IMR-90 (cell line): ENCODE measurements at regions not wholly inside any gene's neighbourhood (a gene's known extent, or its start where the extent isn't known, plus 50 kb on each side); places are given as distances from the start of the nearest gene placed in this dataset.

Source experiments
- ATAC-seq: fragments of 200-7000 bp; cut with Tn5 transposase; 2 replicates; pipeline ENCODE4 v1.9.1; 2020; ENCODE audit warnings: low read depth, mild to moderate bottlenecking, moderate library complexity
- BruUV-seq: library from RNA; stranded (reverse); fragments of 400-500 nt; replicated peaks from 2 replicates; lab custom pipeline; 2021; lab: Mats Ljungman, UMichigan
- CTCF ChIA-PET: fragments of 300-600 bp; formaldehyde crosslinking; extraction: SDS; loops from one replicate; lab custom pipeline; 2021; ENCODE audit warnings: antibody characterized with exemption; lab: Yijun Ruan, JAX
- POLR2A ChIA-PET: fragments of 300-600 bp; sonication (Branson Sonifier 250); formaldehyde crosslinking; loops from one replicate; lab custom pipeline; 2022; ENCODE audit warnings: antibody characterized with exemption; ENCODE audit not compliant: unreplicated experiment; lab: Charles Lee
- DNase-seq: peaks from one replicate; pipeline ENCODE4 v3.0.0; 2013
- H2AFZ ChIP-seq: replicated peaks from 2 replicates; pipeline ENCODE3; 2013; ENCODE audit warnings: low read length, mild to moderate bottlenecking; ENCODE audit not compliant: poor library complexity
- H2AK5ac ChIP-seq: 2 replicates; pipeline ENCODE4 v1.6.1; 2013; ENCODE audit warnings: low read depth, low read length, inconsistent platforms
- H2AK9ac ChIP-seq: replicated peaks from 2 replicates; pipeline ENCODE3; 2013; ENCODE audit warnings: mild to moderate bottlenecking, low read depth, low read length, moderate library complexity; ENCODE audit not compliant: poor library complexity
- H2BK120ac ChIP-seq: 2 replicates; pipeline ENCODE4 v1.6.1; 2013; ENCODE audit warnings: low read depth, low read length, inconsistent platforms
- H2BK15ac ChIP-seq: 3 replicates; pipeline ENCODE4 v1.6.1; 2013; ENCODE audit warnings: low read depth, low read length, inconsistent platforms
- H2BK20ac ChIP-seq: 2 replicates; pipeline ENCODE4 v1.6.1; 2013; ENCODE audit warnings: low read depth, mild to moderate bottlenecking, inconsistent platforms, low read length, moderate library complexity
- H2BK5ac ChIP-seq: 2 replicates; pipeline ENCODE4 v1.6.1; 2013; ENCODE audit warnings: mild to moderate bottlenecking, low read depth, low read length, inconsistent platforms; ENCODE audit not compliant: poor library complexity, severe bottlenecking
- H3K14ac ChIP-seq: replicated peaks from 2 replicates; pipeline ENCODE4 v1.6.1; 2013; ENCODE audit warnings: low read depth, low read length, inconsistent platforms
- H3K18ac ChIP-seq: 2 replicates; pipeline ENCODE4 v1.6.1; 2013; ENCODE audit warnings: low read depth, low read length, control low read depth
- H3K23ac ChIP-seq: 2 replicates; pipeline ENCODE4 v1.6.1; 2013; ENCODE audit warnings: low read depth, low read length, inconsistent platforms
- H3K27ac ChIP-seq: 2 replicates; pipeline ENCODE4 v1.5.1; 2013; ENCODE audit warnings: mild to moderate bottlenecking, control low read depth, low read length; ENCODE audit not compliant: insufficient read depth
- H3K27me3 ChIP-seq: 2 replicates; pipeline ENCODE4 v1.6.1; 2013; ENCODE audit warnings: low read length; ENCODE audit not compliant: control insufficient read depth, insufficient read depth
- H3K36me3 ChIP-seq: 2 replicates; pipeline ENCODE4 v1.6.1; 2013; ENCODE audit warnings: low read length, mixed read lengths; ENCODE audit not compliant: control insufficient read depth, insufficient read depth
- H3K4ac ChIP-seq: 2 replicates; pipeline ENCODE4 v1.6.1; 2013; ENCODE audit warnings: low read depth, low read length, inconsistent platforms
- H3K4me1 ChIP-seq: 2 replicates; pipeline ENCODE4 v1.6.1; 2013; ENCODE audit warnings: low read length, mixed read lengths; ENCODE audit not compliant: control insufficient read depth, insufficient read depth
- H3K4me2 ChIP-seq: 2 replicates; pipeline ENCODE4 v1.6.1; 2013; ENCODE audit warnings: low read depth, mild to moderate bottlenecking, control low read depth, low read length, moderate library complexity
- H3K4me3 ChIP-seq: 2 replicates; pipeline ENCODE4 v1.5.1; 2013; ENCODE audit warnings: low read depth, mild to moderate bottlenecking, control low read depth, low read length, moderate library complexity; ENCODE audit not compliant: insufficient read depth
- H3K56ac ChIP-seq: 2 replicates; pipeline ENCODE4 v1.6.1; 2013; ENCODE audit warnings: low read length, inconsistent platforms; ENCODE audit not compliant: insufficient read depth; ENCODE audit errors: extremely low read depth
- H3K79me1 ChIP-seq, 2 experiments: 2 replicates each; pipeline ENCODE4 v1.6.1; 2013; ENCODE audit warnings: low read length in 2 of 2, inconsistent platforms in 1 of 2, low read depth in 1 of 2
- H3K9ac ChIP-seq: 2 replicates; pipeline ENCODE4 v1.6.1; 2013; ENCODE audit warnings: low read depth, low read length, control low read depth
- H3K9me1 ChIP-seq: 2 replicates; pipeline ENCODE4 v1.6.1; 2013; ENCODE audit warnings: low read length, inconsistent platforms; ENCODE audit not compliant: insufficient read depth
- H3K9me3 ChIP-seq: 2 replicates; pipeline ENCODE4 v1.6.1; 2013; ENCODE audit warnings: low read length; ENCODE audit not compliant: control insufficient read depth, insufficient read depth
- H4K20me1 ChIP-seq: 2 replicates; pipeline ENCODE4 v1.6.1; 2013; ENCODE audit warnings: low read length, inconsistent platforms; ENCODE audit not compliant: insufficient read depth
- H4K5ac ChIP-seq: 2 replicates; pipeline ENCODE4 v1.6.1; 2013; ENCODE audit warnings: mild to moderate bottlenecking, low read depth, low read length, control low read depth
- H4K8ac ChIP-seq, 2 experiments: 2 replicates each; pipeline ENCODE4 v1.6.1; 2013; ENCODE audit warnings: low read depth in 2 of 2, low read length in 2 of 2, control low read depth in 1 of 2, inconsistent platforms in 1 of 2
- H4K91ac ChIP-seq: 2 replicates; pipeline ENCODE4 v1.6.1; 2013; ENCODE audit warnings: low read depth, low read length, inconsistent platforms; ENCODE audit not compliant: insufficient read depth
- BHLHE40 ChIP-seq: fragments of 150-350 bp; IDR thresholded peaks from 2 replicates; pipeline ENCODE4 v1.6.1; 2016; ENCODE audit warnings: mild to moderate bottlenecking, low read depth, low read length
- CEBPB ChIP-seq: IDR thresholded peaks from 2 replicates; pipeline ENCODE4 v1.6.1; 2012; ENCODE audit warnings: low read depth, low read length, improper control_type of control experiment
- CHD1 ChIP-seq: IDR thresholded peaks from 2 replicates; pipeline ENCODE4 v1.6.1; 2012; ENCODE audit warnings: low read depth, low read length, improper control_type of control experiment
- FOS ChIP-seq: fragments of 150-350 bp; IDR thresholded peaks from 2 replicates; pipeline ENCODE4 v1.6.1; 2016; ENCODE audit warnings: low read depth, low read length
- MAFK ChIP-seq: IDR thresholded peaks from 2 replicates; pipeline ENCODE4 v1.6.1; 2012; ENCODE audit warnings: low read depth, low read length, improper control_type of control experiment
- MAZ ChIP-seq: IDR thresholded peaks from 2 replicates; pipeline ENCODE4 v1.6.1; 2012; ENCODE audit warnings: low read depth, mild to moderate bottlenecking, low read length, improper control_type of control experiment, moderate library complexity, borderline replicate concordance
- MXI1 ChIP-seq: IDR thresholded peaks from 2 replicates; pipeline ENCODE4 v1.6.1; 2012; ENCODE audit warnings: low read depth, mild to moderate bottlenecking, low read length, moderate library complexity, borderline replicate concordance
- NFE2L2 ChIP-seq: fragments of 150-350 bp; IDR thresholded peaks from 2 replicates; pipeline ENCODE4 v1.6.1; 2016; ENCODE audit warnings: low read depth, mild to moderate bottlenecking, low read length
- RAD21 ChIP-seq: IDR thresholded peaks from 2 replicates; pipeline ENCODE4 v1.6.1; 2012; ENCODE audit warnings: low read length, improper control_type of control experiment
- RCOR1 ChIP-seq: IDR thresholded peaks from 2 replicates; pipeline ENCODE4 v1.6.1; 2012; ENCODE audit warnings: mild to moderate bottlenecking, low read length, improper control_type of control experiment; ENCODE audit not compliant: insufficient replicate concordance
- WGBS, 2 experiments: methylation state at CpG; one replicate each; pipeline versions ENCODE4 v1.1.5 to v1.1.7; 2013; ENCODE audit warnings: missing lambda C conversion rate in 2 of 2; ENCODE audit not compliant: insufficient read length in 1 of 2; ENCODE audit errors: extremely low coverage in 2 of 2; 5-methylcytosine and 5-hydroxymethylcytosine counted together
- dilution Hi-C: fragments of 300-500 bp; cut with HindIII; formaldehyde crosslinking; loops from one replicate; pipeline ENCODE4 v1.14.3; 2018; ENCODE audit warnings: low sequenced_read_pairs; ENCODE audit not compliant: unreplicated experiment
- in situ Hi-C: fragments of 300-500 bp; cut with MboI; formaldehyde crosslinking; loops from 3 replicates; pipeline ENCODE4 v1.14.3; 2019; ENCODE audit warnings: low sequenced_read_pairs, inconsistent platforms, mixed read lengths
- intact Hi-C: fragments of 100-400 bp; cut with micrococcal nuclease; formaldehyde crosslinking; loops from 2 replicates; pipeline ENCODE4 v1.10.0; 2022
- TF ChIP-seq, protein P1 (sequence below): conservative IDR thresholded peaks from 2 replicates; pipeline ENCODE4 v1.5.1; 2012; ENCODE audit warnings: mild to moderate bottlenecking, low read depth, low read length, improper control_type of control experiment
- TF ChIP-seq, protein P2 (sequence below): fragments of 150-350 bp; IDR thresholded peaks from 2 replicates; pipeline ENCODE4 v1.6.1; 2017; ENCODE audit warnings: mild to moderate bottlenecking, antibody characterized with exemption, low read length, low read depth
- TF ChIP-seq, protein P3 (sequence below): fragments of 150-350 bp; IDR thresholded peaks from 2 replicates; pipeline ENCODE4 v1.6.1; 2016; ENCODE audit warnings: low read depth, mild to moderate bottlenecking, low read length, moderate library complexity, borderline replicate concordance

DNA sequence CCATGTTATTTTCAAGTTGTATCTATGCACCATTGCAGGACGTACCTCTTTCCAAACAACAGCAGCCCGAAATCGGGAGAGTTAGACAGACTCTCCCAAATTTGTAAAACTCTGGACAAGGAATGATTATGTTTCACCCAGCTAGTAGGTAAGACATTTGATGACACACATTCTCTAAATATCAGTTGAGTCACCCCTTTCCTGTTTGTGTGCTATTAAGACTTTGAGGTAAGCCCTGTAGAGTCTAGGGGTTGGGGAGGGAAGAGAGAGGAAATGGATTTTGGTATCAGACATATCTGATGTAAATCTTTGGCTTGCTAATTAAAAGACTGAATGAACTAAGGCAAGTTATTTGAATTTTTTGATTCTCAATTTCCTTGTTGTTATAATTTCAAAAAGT, 999.0 kb downstream of the TUSC7 start:
- Histone ChIP-seq H2BK120ac (no peak overlapping the region; the same call in 1 of the 2 replicates), H4K91ac (0 out of 2 replicates have a peak overlapping the region, but pooled peaks have one; percentile 27), H3K23ac (no peak overlapping the region), H3K18ac (no peak overlapping the region), H2BK15ac (peak overlapping the region; percentile 54; the same call in 1 of the 3 replicates), H3K9me1 (peaks cover 3% of the 10 kb centered on the region; the same call in 1 of the 2 replicates), H2AK5ac (no peak overlapping the region), H3K27me3 (no peaks in the 10 kb centered on the region), H3K9me3 (no peaks in the 10 kb centered on the region), H3K14ac (no peak overlapping the region), H4K8ac (no peak overlapping the region), H2AK9ac (no peak overlapping the region), H3K9ac (no peak overlapping the region), H4K5ac (no peak overlapping the region), H3K4me1 (peaks cover 2% of the 10 kb centered on the region), H3K36me3 (no peaks in the 10 kb centered on the region), H3K56ac (no peak overlapping the region), H2BK5ac (peak overlapping the region; percentile 27), H3K4me3 (no peak overlapping the region), H2BK20ac (no peak overlapping the region; the same call in 1 of the 2 replicates), H4K20me1 (no peaks in the 10 kb centered on the region), H3K4me2 (no peak overlapping the region; the same call in 1 of the 2 replicates), H3K4ac (no peak overlapping the region), H3K79me1 (no peaks in the 10 kb centered on the region), H3K27ac (no peak overlapping the region), H2AFZ (no peak overlapping the region)
- intact Hi-C loops (loop anchor here (5.0 kb wide), 2 partner anchors 171 to 289 kb away; no protein-coding TSS in a partner anchor), dilution Hi-C loops (no loop called here), in situ Hi-C loops (loop anchor here (25.0 kb wide), 3 partner anchors 696 to 921 kb away; no protein-coding TSS in a partner anchor)
- ATAC-seq (no peak), DNase-seq (peak; percentile 53)
- no CpG with 5 or more reads among the region's 3 CpGs for WGBS, 2 experiments
- CTCF ChIA-PET, result interaction anchor here (0.6 kb wide), 2 partner anchors 81 to 351 kb away, joined by 3 to 4 read pairs; no protein-coding TSS in a partner anchor
- POLR2A ChIA-PET, result no interaction called here
- TF ChIP-seq CEBPB (no peak), FOS (no peak), MXI1 (no peak), MAZ (no peak), RCOR1 (no peak), RAD21 (no peak), CHD1 (no peak), NFE2L2 (no peak), MAFK (no peak), BHLHE40 (no peak)
- TF ChIP-seq, protein P1, sequence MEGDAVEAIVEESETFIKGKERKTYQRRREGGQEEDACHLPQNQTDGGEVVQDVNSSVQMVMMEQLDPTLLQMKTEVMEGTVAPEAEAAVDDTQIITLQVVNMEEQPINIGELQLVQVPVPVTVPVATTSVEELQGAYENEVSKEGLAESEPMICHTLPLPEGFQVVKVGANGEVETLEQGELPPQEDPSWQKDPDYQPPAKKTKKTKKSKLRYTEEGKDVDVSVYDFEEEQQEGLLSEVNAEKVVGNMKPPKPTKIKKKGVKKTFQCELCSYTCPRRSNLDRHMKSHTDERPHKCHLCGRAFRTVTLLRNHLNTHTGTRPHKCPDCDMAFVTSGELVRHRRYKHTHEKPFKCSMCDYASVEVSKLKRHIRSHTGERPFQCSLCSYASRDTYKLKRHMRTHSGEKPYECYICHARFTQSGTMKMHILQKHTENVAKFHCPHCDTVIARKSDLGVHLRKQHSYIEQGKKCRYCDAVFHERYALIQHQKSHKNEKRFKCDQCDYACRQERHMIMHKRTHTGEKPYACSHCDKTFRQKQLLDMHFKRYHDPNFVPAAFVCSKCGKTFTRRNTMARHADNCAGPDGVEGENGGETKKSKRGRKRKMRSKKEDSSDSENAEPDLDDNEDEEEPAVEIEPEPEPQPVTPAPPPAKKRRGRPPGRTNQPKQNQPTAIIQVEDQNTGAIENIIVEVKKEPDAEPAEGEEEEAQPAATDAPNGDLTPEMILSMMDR, result no peak
- TF ChIP-seq, protein P2, sequence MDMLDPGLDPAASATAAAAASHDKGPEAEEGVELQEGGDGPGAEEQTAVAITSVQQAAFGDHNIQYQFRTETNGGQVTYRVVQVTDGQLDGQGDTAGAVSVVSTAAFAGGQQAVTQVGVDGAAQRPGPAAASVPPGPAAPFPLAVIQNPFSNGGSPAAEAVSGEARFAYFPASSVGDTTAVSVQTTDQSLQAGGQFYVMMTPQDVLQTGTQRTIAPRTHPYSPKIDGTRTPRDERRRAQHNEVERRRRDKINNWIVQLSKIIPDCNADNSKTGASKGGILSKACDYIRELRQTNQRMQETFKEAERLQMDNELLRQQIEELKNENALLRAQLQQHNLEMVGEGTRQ, result no peak
- TF ChIP-seq, protein P3, sequence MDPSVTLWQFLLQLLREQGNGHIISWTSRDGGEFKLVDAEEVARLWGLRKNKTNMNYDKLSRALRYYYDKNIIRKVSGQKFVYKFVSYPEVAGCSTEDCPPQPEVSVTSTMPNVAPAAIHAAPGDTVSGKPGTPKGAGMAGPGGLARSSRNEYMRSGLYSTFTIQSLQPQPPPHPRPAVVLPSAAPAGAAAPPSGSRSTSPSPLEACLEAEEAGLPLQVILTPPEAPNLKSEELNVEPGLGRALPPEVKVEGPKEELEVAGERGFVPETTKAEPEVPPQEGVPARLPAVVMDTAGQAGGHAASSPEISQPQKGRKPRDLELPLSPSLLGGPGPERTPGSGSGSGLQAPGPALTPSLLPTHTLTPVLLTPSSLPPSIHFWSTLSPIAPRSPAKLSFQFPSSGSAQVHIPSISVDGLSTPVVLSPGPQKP, result no peak
- no TSS peak for BruUV-seq
